ENCODE measurements at regions not wholly inside any gene's neighbourhood (a gene's known extent, or its start where the extent isn't known, plus 50 kb on each side); places are given as distances from the start of the nearest gene placed in this dataset.
A peak's percentile ranks its signal among the peaks of the same experiment; 100 is the strongest.

GRCh38 chr3:153599685-153600084 lies 437.7 kb downstream of the RAP2B start:
- peaks cover 0 to 9% of the 10 kb centered on the region in 2 experiments; a peak in 2 of 4 replicates for H3K4me1 ChIP-seq (ENCODE audit: control insufficient read depth in 1 of 2, insufficient read depth in 2 of 2, low read length in 2 of 2)
- H3K79me2 ChIP-seq (ENCODE audit: insufficient read depth, low read length), result no peaks in the 10 kb centered on the region
- no TSS peak for BruUV-seq (replicated peaks)
- DNase-seq (ENCODE audit: low read depth, low spot score) (peak; percentile 54), ATAC-seq (peak; percentile 75)
- RAD21 ChIA-PET (ENCODE audit: low non-redundant PET in 1 of 2, low total read pairs in 2 of 2, uncharacterized antibody in 2 of 2, unreplicated experiment in 2 of 2), result no interaction called here
- H3K27ac ChIP-seq (ENCODE audit: low read depth, low read length), result no peak overlapping the region
- intact Hi-C loops (cut with micrococcal nuclease), result loop anchor here (2.0 to 10.0 kb wide), 3 partner anchors 309 to 557 kb away; no protein-coding TSS in a partner anchor
- H2AFZ ChIP-seq (ENCODE audit: low read depth, low read length, poor library complexity, severe bottlenecking), result peak overlapping the region; percentile 24
- TF ChIP-seq SIN3A (IDR thresholded peaks at IDR 0.05; ENCODE audit: low read depth) (no peak), ATF3 (IDR thresholded peaks at IDR 0.05) (no peak), FOSL1 (IDR thresholded peaks at IDR 0.05; ENCODE audit: low read depth) (peak; percentile 44; the same call in 1 of the 2 replicates), JUND (IDR thresholded peaks at IDR 0.05) (0 out of 2 replicates have a peak, but pooled peaks have one; percentile 28), MAX (IDR thresholded peaks at IDR 0.05) (no peak), CBX3 (IDR thresholded peaks at IDR 0.05; ENCODE audit: low read depth) (peak; percentile 68; the same call in 1 of the 2 replicates), ELF1 (IDR thresholded peaks at IDR 0.05; ENCODE audit: borderline replicate concordance, low read depth) (no peak), POLR2A (IDR thresholded peaks at IDR 0.05; ENCODE audit: borderline replicate concordance, extremely low read depth, insufficient read depth, insufficient read length) (no peak), ZNF274 (IDR thresholded peaks at IDR 0.05; ENCODE audit: low read depth, low read length) (no peak), SP1 (IDR thresholded peaks at IDR 0.05; ENCODE audit: low read depth) (peak; percentile 57)
- H3K36me3 ChIP-seq (ENCODE audit: control insufficient read depth in 1 of 2, insufficient read depth in 2 of 2, low read length in 2 of 2), result no peaks in the 10 kb centered on the region
- H4K20me1 ChIP-seq (ENCODE audit: insufficient read depth), result no peaks in the 10 kb centered on the region
- no peaks in the 10 kb centered on the region for H3K9me3 ChIP-seq (ENCODE audit: control insufficient read depth in 1 of 2, insufficient read depth in 1 of 2, low read depth in 1 of 2, low read length in 2 of 2)
- H3K27me3 ChIP-seq (ENCODE audit: insufficient read depth, low read length), result no peaks in the 10 kb centered on the region
- H3K9ac ChIP-seq (ENCODE audit: low read length), result no peak overlapping the region
- peak overlapping the region; percentile 51 for H3K4me2 ChIP-seq (ENCODE audit: low read length)
- no peak overlapping the region for H3K4me3 ChIP-seq (replicated peaks in 1 of 2; ENCODE audit: low read depth in 1 of 2, low read length in 2 of 2)
- POLR2A ChIA-PET, result no interaction called here
- no peaks in the 10 kb centered on the region for H3K9me2 ChIP-seq (ENCODE audit: insufficient read depth)
- CTCF ChIA-PET, result no interaction called here

- H3K4me2 ChIP-seq (ENCODE audit: low read length), result no peak overlapping the region
- ChIA-PET RAD21 (ENCODE audit: low non-redundant PET in 1 of 2, low total read pairs in 2 of 2, uncharacterized antibody in 2 of 2, unreplicated experiment in 2 of 2) (no interaction called here), CTCF (no interaction called here), POLR2A (no interaction called here)
- H3K9ac ChIP-seq (ENCODE audit: low read length), result no peak overlapping the region
- no peaks in the 10 kb centered on the region for H3K36me3 ChIP-seq (ENCODE audit: control insufficient read depth in 1 of 2, insufficient read depth in 2 of 2, low read length in 2 of 2)
- H2AFZ ChIP-seq (ENCODE audit: low read depth, low read length, poor library complexity, severe bottlenecking), result no peak overlapping the region
- no peaks in the 10 kb centered on the region for H3K27me3 ChIP-seq (ENCODE audit: insufficient read depth, low read length)
- H3K4me1 ChIP-seq (ENCODE audit: control insufficient read depth in 1 of 2, insufficient read depth in 2 of 2, low read length in 2 of 2), result peaks cover 0 to 9% of the 10 kb centered on the region in 2 experiments; a peak in 2 of 4 replicates
- ATAC-seq (no peak), DNase-seq (ENCODE audit: low read depth, low spot score) (no peak)
- intact Hi-C loops (cut with micrococcal nuclease), result no loop called here
- no peaks in the 10 kb centered on the region for H4K20me1 ChIP-seq (ENCODE audit: insufficient read depth)
- no peak overlapping the region for H3K4me3 ChIP-seq (replicated peaks in 1 of 2; ENCODE audit: low read depth in 1 of 2, low read length in 2 of 2)
- H3K27ac ChIP-seq (ENCODE audit: low read depth, low read length), result no peak overlapping the region
- BruUV-seq (replicated peaks), result no TSS peak
- no peaks in the 10 kb centered on the region for H3K9me2 ChIP-seq (ENCODE audit: insufficient read depth)
- no peaks in the 10 kb centered on the region for H3K9me3 ChIP-seq (ENCODE audit: control insufficient read depth in 1 of 2, insufficient read depth in 1 of 2, low read depth in 1 of 2, low read length in 2 of 2)
- H3K79me2 ChIP-seq (ENCODE audit: insufficient read depth, low read length), result no peaks in the 10 kb centered on the region
- TF ChIP-seq ZNF274 (IDR thresholded peaks at IDR 0.05; ENCODE audit: low read depth, low read length), result no peak
- no peak for TF ChIP-seq JUND (IDR thresholded peaks at IDR 0.05)
- no peak for TF ChIP-seq EZH2 (IDR thresholded peaks at IDR 0.05)
- no peak for TF ChIP-seq EZH2phosphoT487 (IDR thresholded peaks at IDR 0.05; ENCODE audit: borderline replicate concordance)
- no peak for TF ChIP-seq RAD21 (IDR thresholded peaks at IDR 0.05; ENCODE audit: low read depth)
- no peak for TF ChIP-seq FOSL1 (IDR thresholded peaks at IDR 0.05; ENCODE audit: low read depth)
- TF ChIP-seq CTCF (IDR thresholded peaks at IDR 0.05 in 2 of 3, conservative IDR thresholded peaks at IDR 0.05 in 1 of 3; ENCODE audit: borderline replicate concordance in 1 of 3, insufficient read depth in 1 of 3, low read depth in 2 of 3, low read length in 2 of 3), result no peak
- TF ChIP-seq POLR2A (IDR thresholded peaks at IDR 0.05; ENCODE audit: borderline replicate concordance, extremely low read depth, insufficient read depth, insufficient read length), result no peak
- no peak for TF ChIP-seq ZFX (IDR thresholded peaks at IDR 0.05)
- TF ChIP-seq ATF3 (IDR thresholded peaks at IDR 0.05), result no peak
- no peak for TF ChIP-seq SRF (IDR thresholded peaks at IDR 0.05; ENCODE audit: low read depth)
- TF ChIP-seq POLR2AphosphoS5 (IDR thresholded peaks at IDR 0.05; ENCODE audit: low read depth, low read length), result no peak
- TF ChIP-seq ELF1 (IDR thresholded peaks at IDR 0.05; ENCODE audit: borderline replicate concordance, low read depth), result no peak
- TF ChIP-seq CBX3 (IDR thresholded peaks at IDR 0.05; ENCODE audit: low read depth), result no peak
- no peak for TF ChIP-seq YY1 (IDR thresholded peaks at IDR 0.05; ENCODE audit: extremely low read depth, insufficient replicate concordance, low read depth, low read length)
- no peak for TF ChIP-seq SIN3A (IDR thresholded peaks at IDR 0.05; ENCODE audit: low read depth)
Observed at GRCh38 chr3:153600896-153601295, 438.9 kb downstream of the RAP2B start.

Data from HCT116 (cell line).